ENCODE measurements at regions not wholly inside any gene's neighbourhood (a gene's known extent, or its start where the extent isn't known, plus 50 kb on each side); places are given as distances from the start of the nearest gene placed in this dataset.
A peak's percentile ranks its signal among the peaks of the same experiment; 100 is the strongest.

GRCh38 chr9:11755951-11756350 is 937.2 kb upstream of the TYRP1 start:
- Mint-ChIP-seq H3K36me3 (no peaks in the 10 kb centered on the region), H3K4me3 (no peak overlapping the region), H3K9me3 (no peaks in the 10 kb centered on the region), H3K27me3 (no peaks in the 10 kb centered on the region), H3K27ac (no peak overlapping the region), H3K4me1 (ENCODE audit: unreplicated experiment) (no peaks in the 10 kb centered on the region)
- TF ChIP-seq, protein P1, sequence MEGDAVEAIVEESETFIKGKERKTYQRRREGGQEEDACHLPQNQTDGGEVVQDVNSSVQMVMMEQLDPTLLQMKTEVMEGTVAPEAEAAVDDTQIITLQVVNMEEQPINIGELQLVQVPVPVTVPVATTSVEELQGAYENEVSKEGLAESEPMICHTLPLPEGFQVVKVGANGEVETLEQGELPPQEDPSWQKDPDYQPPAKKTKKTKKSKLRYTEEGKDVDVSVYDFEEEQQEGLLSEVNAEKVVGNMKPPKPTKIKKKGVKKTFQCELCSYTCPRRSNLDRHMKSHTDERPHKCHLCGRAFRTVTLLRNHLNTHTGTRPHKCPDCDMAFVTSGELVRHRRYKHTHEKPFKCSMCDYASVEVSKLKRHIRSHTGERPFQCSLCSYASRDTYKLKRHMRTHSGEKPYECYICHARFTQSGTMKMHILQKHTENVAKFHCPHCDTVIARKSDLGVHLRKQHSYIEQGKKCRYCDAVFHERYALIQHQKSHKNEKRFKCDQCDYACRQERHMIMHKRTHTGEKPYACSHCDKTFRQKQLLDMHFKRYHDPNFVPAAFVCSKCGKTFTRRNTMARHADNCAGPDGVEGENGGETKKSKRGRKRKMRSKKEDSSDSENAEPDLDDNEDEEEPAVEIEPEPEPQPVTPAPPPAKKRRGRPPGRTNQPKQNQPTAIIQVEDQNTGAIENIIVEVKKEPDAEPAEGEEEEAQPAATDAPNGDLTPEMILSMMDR (conservative IDR thresholded peaks at IDR 0.05), result no peak
- no peak for DNase-seq (ENCODE audit: extremely low spot score, unreplicated experiment)

- no peaks in the 10 kb centered on the region for H3K27me3 Mint-ChIP-seq
- H3K36me3 Mint-ChIP-seq, result no peaks in the 10 kb centered on the region
- TF ChIP-seq, protein P1 (conservative IDR thresholded peaks at IDR 0.05), result no peak
- no peaks in the 10 kb centered on the region for H3K9me3 Mint-ChIP-seq
- H3K4me3 Mint-ChIP-seq, result no peak overlapping the region
- H3K27ac Mint-ChIP-seq, result no peak overlapping the region
- H3K4me1 Mint-ChIP-seq (ENCODE audit: unreplicated experiment), result no peaks in the 10 kb centered on the region
- DNase-seq (ENCODE audit: extremely low spot score, unreplicated experiment), result no peak
Observed at GRCh38 chr9:11757408-11757807, 935.8 kb upstream of the TYRP1 start.

DNA sequence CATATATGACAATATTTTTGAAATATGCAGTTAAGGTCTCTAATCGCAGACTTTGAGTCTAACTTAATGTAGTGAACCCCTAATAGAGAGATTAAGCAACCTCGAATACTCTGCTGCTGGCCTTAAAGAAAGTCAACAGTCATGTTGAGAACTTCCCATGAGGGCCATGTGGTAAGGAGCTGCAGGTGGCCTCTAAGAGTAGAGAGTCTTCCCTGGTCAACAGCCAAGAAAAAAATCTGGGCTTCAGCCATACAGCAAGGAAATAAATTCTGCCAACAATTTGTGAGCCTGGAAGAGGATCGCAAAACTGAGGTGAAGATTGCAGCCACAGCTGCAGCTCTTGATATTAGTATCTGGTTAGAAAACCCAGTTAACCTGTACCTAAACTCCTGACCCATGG is 935.2 kb upstream of the TYRP1 start:
- no peaks in the 10 kb centered on the region for H3K9me3 Mint-ChIP-seq
- H3K4me3 Mint-ChIP-seq, result no peak overlapping the region
- H3K36me3 Mint-ChIP-seq, result no peaks in the 10 kb centered on the region
- DNase-seq (ENCODE audit: extremely low spot score, unreplicated experiment), result no peak
- H3K4me1 Mint-ChIP-seq (ENCODE audit: unreplicated experiment), result no peaks in the 10 kb centered on the region
- no peak overlapping the region for H3K27ac Mint-ChIP-seq
- TF ChIP-seq, protein P1 (conservative IDR thresholded peaks at IDR 0.05), result no peak
- H3K27me3 Mint-ChIP-seq, result no peaks in the 10 kb centered on the region

DNA sequence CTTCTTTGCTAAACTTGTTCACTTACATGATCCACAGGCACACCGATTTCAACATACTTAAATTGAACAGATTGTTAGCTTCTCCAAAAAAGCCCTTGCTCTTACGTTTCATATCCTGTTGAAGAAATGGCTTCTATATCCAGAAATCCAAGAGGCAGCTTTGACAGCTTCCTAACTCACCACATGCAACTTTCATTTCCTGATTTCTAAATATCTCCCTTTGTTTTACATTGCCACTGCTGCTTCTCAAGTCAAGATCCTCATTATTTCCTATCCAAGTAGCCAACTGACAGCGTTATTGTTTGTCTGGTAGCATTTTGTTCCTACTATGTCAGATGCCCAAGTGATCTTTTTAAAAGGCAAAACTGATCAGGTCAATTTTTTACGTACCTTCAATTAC is 913.2 kb upstream of the TYRP1 start:
- Mint-ChIP-seq H3K4me1 (ENCODE audit: unreplicated experiment) (no peaks in the 10 kb centered on the region), H3K27me3 (no peaks in the 10 kb centered on the region), H3K27ac (no peak overlapping the region), H3K4me3 (no peak overlapping the region), H3K36me3 (no peaks in the 10 kb centered on the region), H3K9me3 (no peaks in the 10 kb centered on the region)
- TF ChIP-seq, protein P1 (conservative IDR thresholded peaks at IDR 0.05), result no peak
- no peak for DNase-seq (ENCODE audit: extremely low spot score, unreplicated experiment)

- Mint-ChIP-seq H3K27me3 (no peaks in the 10 kb centered on the region), H3K9me3 (peaks cover 4% of the 10 kb centered on the region), H3K36me3 (no peaks in the 10 kb centered on the region), H3K4me1 (ENCODE audit: unreplicated experiment) (no peaks in the 10 kb centered on the region), H3K27ac (peak overlapping the region; percentile 22), H3K4me3 (no peak overlapping the region)
- DNase-seq (ENCODE audit: extremely low spot score, unreplicated experiment), result no peak
- TF ChIP-seq, protein P1 (conservative IDR thresholded peaks at IDR 0.05), result no peak
Observed at GRCh38 chr9:11792870-11793269, 900.3 kb upstream of the TYRP1 start.

DNA sequence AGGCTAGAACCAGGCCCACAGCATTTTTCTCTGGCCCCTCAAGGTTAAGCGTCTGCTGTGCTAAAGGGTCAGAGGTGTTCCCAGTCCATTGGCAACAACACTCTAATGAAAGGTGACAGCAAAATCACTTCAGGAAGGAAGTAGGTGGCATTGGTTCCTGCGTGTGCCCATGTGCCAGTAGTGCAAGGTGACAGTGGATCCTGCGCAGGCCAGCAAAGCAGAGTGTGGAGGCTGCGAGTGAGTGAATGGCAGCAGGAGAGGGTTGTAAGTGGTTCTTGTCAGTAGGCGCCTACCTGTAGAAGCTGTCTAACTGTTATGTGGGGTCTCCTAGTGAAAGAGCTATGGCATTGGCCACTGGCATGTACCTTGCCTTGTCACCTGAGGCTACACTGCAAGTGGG is 898.2 kb upstream of the TYRP1 start:
- no peak overlapping the region for H3K4me3 Mint-ChIP-seq
- no peak for DNase-seq (ENCODE audit: extremely low spot score, unreplicated experiment)
- no peaks in the 10 kb centered on the region for H3K4me1 Mint-ChIP-seq (ENCODE audit: unreplicated experiment)
- TF ChIP-seq, protein P1 (conservative IDR thresholded peaks at IDR 0.05), result no peak
- no peak overlapping the region for H3K27ac Mint-ChIP-seq
- H3K27me3 Mint-ChIP-seq, result no peaks in the 10 kb centered on the region
- H3K36me3 Mint-ChIP-seq, result no peaks in the 10 kb centered on the region
- peaks cover 4% of the 10 kb centered on the region for H3K9me3 Mint-ChIP-seq

Data from type B pancreatic cell (in vitro differentiated cells).